Activated naive CD8-positive, alpha-beta T cell treated with anti-CD3 and anti-CD28 coated beads, Interleukin-2, amount 50 U/mL, for 24 hours (primary cell): ENCODE measurements at regions not wholly inside any gene's neighbourhood (a gene's known extent, or its start where the extent isn't known, plus 50 kb on each side); places are given as distances from the start of the nearest gene placed in this dataset.
"Not testable (repeated sequence)": the region's sequence is repeated elsewhere in the genome, so short reads cannot be mapped to it uniquely, and the experiment has no call there.

Source experiments
- ATAC-seq: fragments of 150-1000 bp; cut with Tn5 transposase; one replicate; pipeline ENCODE4 v1.10.0; 2021
- DNase-seq: peaks from one replicate; pipeline ENCODE4 v3.0.0; 2021
- H3K27ac Mint-ChIP-seq: one replicate; pipeline ENCODE4 v1.8.0; 2021; ENCODE audit warnings: mild to moderate bottlenecking, mixed read lengths
- H3K27me3 Mint-ChIP-seq: one replicate; pipeline ENCODE4 v1.8.0; 2021; ENCODE audit warnings: mixed read lengths
- H3K36me3 Mint-ChIP-seq: one replicate; pipeline ENCODE4 v1.8.0; 2021; ENCODE audit warnings: low read depth, mixed read lengths
- H3K4me1 Mint-ChIP-seq: one replicate; pipeline ENCODE4 v1.8.0; 2021; ENCODE audit warnings: mixed read lengths
- H3K4me3 Mint-ChIP-seq: one replicate; pipeline ENCODE4 v1.8.0; 2021; ENCODE audit warnings: mild to moderate bottlenecking, moderate library complexity, mixed read lengths
- H3K9me3 Mint-ChIP-seq: one replicate; pipeline ENCODE4 v1.8.0; 2021; ENCODE audit warnings: mixed read lengths

GRCh38 chr13:56718791-56719190 lies 421.9 kb upstream of the PRR20A start:
- Mint-ChIP-seq H3K9me3 (peaks cover 35% of the 10 kb centered on the region), H3K36me3 (no peaks in the 10 kb centered on the region), H3K4me3 (no peak overlapping the region), H3K27ac (no peak overlapping the region), H3K4me1 (no peaks in the 10 kb centered on the region), H3K27me3 (no peaks in the 10 kb centered on the region)
- no peak for DNase-seq
- ATAC-seq: no peak

GRCh38 chr13:56720841-56721240 lies 419.9 kb upstream of the PRR20A start:
- no peak for ATAC-seq

GRCh38 chr13:56735537-56735942 lies 405.2 kb upstream of the PRR20A start:
- Mint-ChIP-seq H3K4me1 (no peaks in the 10 kb centered on the region), H3K27me3 (no peaks in the 10 kb centered on the region)
- ATAC-seq: no peak

More at GRCh38 chr13:56720841-56721240, 419.9 kb upstream of the PRR20A start:
- no peaks in the 10 kb centered on the region for H3K4me1 Mint-ChIP-seq
- H3K4me3 Mint-ChIP-seq: no peak overlapping the region
- peaks cover 39% of the 10 kb centered on the region for H3K9me3 Mint-ChIP-seq
- no peak overlapping the region for H3K27ac Mint-ChIP-seq
- H3K27me3 Mint-ChIP-seq: no peaks in the 10 kb centered on the region
- DNase-seq: no peak
- H3K36me3 Mint-ChIP-seq: no peaks in the 10 kb centered on the region

GRCh38 chr13:56736966-56737365 lies 403.8 kb upstream of the PRR20A start:
- Mint-ChIP-seq H3K9me3 (peaks cover 12% of the 10 kb centered on the region), H3K4me1 (no peaks in the 10 kb centered on the region), H3K36me3 (no peaks in the 10 kb centered on the region), H3K27ac (no peak overlapping the region), H3K4me3 (no peak overlapping the region), H3K27me3 (no peaks in the 10 kb centered on the region)
- no peak for ATAC-seq
- DNase-seq: no peak

More at GRCh38 chr13:56735537-56735942, 405.2 kb upstream of the PRR20A start:
- Mint-ChIP-seq H3K36me3 (no peaks in the 10 kb centered on the region), H3K4me3 (no peak overlapping the region), H3K27ac (no peak overlapping the region), H3K9me3 (peaks cover 12% of the 10 kb centered on the region)
- DNase-seq: no peak

- Mint-ChIP-seq H3K4me3 (no peak overlapping the region), H3K4me1 (no peaks in the 10 kb centered on the region), H3K27me3 (no peaks in the 10 kb centered on the region), H3K27ac (no peak overlapping the region), H3K36me3 (no peaks in the 10 kb centered on the region), H3K9me3 (peaks cover 13% of the 10 kb centered on the region)
- ATAC-seq: no peak
- DNase-seq: no peak
Observed at GRCh38 chr13:56752636-56753035, 388.1 kb upstream of the PRR20A start.

GRCh38 chr13:56755181-56755935 lies 385.4 kb upstream of the PRR20A start:
- H3K9me3 Mint-ChIP-seq: peaks cover 14% of the 10 kb centered on the region
- no peaks in the 10 kb centered on the region for H3K36me3 Mint-ChIP-seq
- H3K4me1 Mint-ChIP-seq: no peaks in the 10 kb centered on the region
- no peak overlapping the region for H3K4me3 Mint-ChIP-seq
- no peak overlapping the region for H3K27ac Mint-ChIP-seq
- no peak for DNase-seq
- no peak for ATAC-seq
- H3K27me3 Mint-ChIP-seq: no peaks in the 10 kb centered on the region

GRCh38 chr13:56763333-56763732 lies 377.4 kb upstream of the PRR20A start:
- peaks cover 45% of the 10 kb centered on the region for H3K9me3 Mint-ChIP-seq
- H3K4me1 Mint-ChIP-seq, DNase-seq, ATAC-seq, H3K27ac Mint-ChIP-seq, H3K36me3 Mint-ChIP-seq, H3K27me3 Mint-ChIP-seq, H3K4me3 Mint-ChIP-seq: not testable (repeated sequence)

GRCh38 chr13:56773148-56773547 lies 367.6 kb upstream of the PRR20A start:
- H3K36me3 Mint-ChIP-seq: no peaks in the 10 kb centered on the region
- DNase-seq (no peak), ATAC-seq (no peak)
- H3K4me1 Mint-ChIP-seq: no peaks in the 10 kb centered on the region
- H3K27ac Mint-ChIP-seq: no peak overlapping the region
- peaks cover 15% of the 10 kb centered on the region for H3K9me3 Mint-ChIP-seq
- H3K4me3 Mint-ChIP-seq: no peak overlapping the region
- no peaks in the 10 kb centered on the region for H3K27me3 Mint-ChIP-seq

GRCh38 chr13:56789527-56789926 lies 351.2 kb upstream of the PRR20A start:
- no peaks in the 10 kb centered on the region for H3K36me3 Mint-ChIP-seq
- no peak overlapping the region for H3K27ac Mint-ChIP-seq
- peaks cover 9% of the 10 kb centered on the region for H3K9me3 Mint-ChIP-seq
- no peaks in the 10 kb centered on the region for H3K4me1 Mint-ChIP-seq
- no peak overlapping the region for H3K4me3 Mint-ChIP-seq
- no peak for DNase-seq
- H3K27me3 Mint-ChIP-seq: no peaks in the 10 kb centered on the region
- ATAC-seq: no peak

- Mint-ChIP-seq H3K9me3 (peaks cover 12% of the 10 kb centered on the region), H3K4me3 (no peak overlapping the region), H3K4me1 (no peaks in the 10 kb centered on the region), H3K27me3 (no peaks in the 10 kb centered on the region), H3K27ac (no peak overlapping the region), H3K36me3 (no peaks in the 10 kb centered on the region)
- ATAC-seq (no peak), DNase-seq (no peak)
Observed at GRCh38 chr13:56837161-56837560, 303.6 kb upstream of the PRR20A start.

GRCh38 chr13:56850852-56851251 lies 289.9 kb upstream of the PRR20A start:
- Mint-ChIP-seq H3K4me1 (no peaks in the 10 kb centered on the region), H3K4me3 (no peak overlapping the region), H3K27ac (no peak overlapping the region), H3K9me3 (peaks cover 13% of the 10 kb centered on the region), H3K36me3 (no peaks in the 10 kb centered on the region), H3K27me3 (no peaks in the 10 kb centered on the region)
- no peak for ATAC-seq
- no peak for DNase-seq

GRCh38 chr13:56861476-56861875 lies 279.2 kb upstream of the PRR20A start:
- no peak for DNase-seq
- H3K27me3 Mint-ChIP-seq: no peaks in the 10 kb centered on the region
- peaks cover 16% of the 10 kb centered on the region for H3K9me3 Mint-ChIP-seq
- H3K4me3 Mint-ChIP-seq: no peak overlapping the region
- no peak for ATAC-seq
- no peak overlapping the region for H3K27ac Mint-ChIP-seq
- H3K4me1 Mint-ChIP-seq: no peaks in the 10 kb centered on the region
- no peaks in the 10 kb centered on the region for H3K36me3 Mint-ChIP-seq

- DNase-seq (no peak), ATAC-seq (no peak)
- H3K4me1 Mint-ChIP-seq: no peaks in the 10 kb centered on the region
- peaks cover 16% of the 10 kb centered on the region for H3K9me3 Mint-ChIP-seq
- H3K36me3 Mint-ChIP-seq: no peaks in the 10 kb centered on the region
- H3K4me3 Mint-ChIP-seq: no peak overlapping the region
- H3K27ac Mint-ChIP-seq: no peak overlapping the region
- H3K27me3 Mint-ChIP-seq: no peaks in the 10 kb centered on the region
Observed at GRCh38 chr13:56864451-56864850, 276.3 kb upstream of the PRR20A start.

GRCh38 chr13:56865416-56865815 lies 275.3 kb upstream of the PRR20A start:
- H3K4me3 Mint-ChIP-seq: no peak overlapping the region
- no peak for ATAC-seq
- H3K4me1 Mint-ChIP-seq: no peaks in the 10 kb centered on the region
- no peaks in the 10 kb centered on the region for H3K36me3 Mint-ChIP-seq
- no peak for DNase-seq
- H3K27ac Mint-ChIP-seq: no peak overlapping the region
- no peaks in the 10 kb centered on the region for H3K27me3 Mint-ChIP-seq
- H3K9me3 Mint-ChIP-seq: peaks cover 16% of the 10 kb centered on the region

GRCh38 chr13:56869671-56870070 lies 271.0 kb upstream of the PRR20A start:
- H3K27ac Mint-ChIP-seq: no peak overlapping the region
- no peak overlapping the region for H3K4me3 Mint-ChIP-seq
- no peak for ATAC-seq

GRCh38 chr13:56886398-56886797 lies 254.3 kb upstream of the PRR20A start:
- Mint-ChIP-seq H3K27ac (no peak overlapping the region), H3K9me3 (peaks cover 17% of the 10 kb centered on the region), H3K4me1 (no peaks in the 10 kb centered on the region), H3K27me3 (no peaks in the 10 kb centered on the region), H3K4me3 (no peak overlapping the region), H3K36me3 (no peaks in the 10 kb centered on the region)
- DNase-seq (no peak), ATAC-seq (no peak)

More at GRCh38 chr13:56869671-56870070, 271.0 kb upstream of the PRR20A start:
- no peaks in the 10 kb centered on the region for H3K36me3 Mint-ChIP-seq
- peaks cover 10% of the 10 kb centered on the region for H3K9me3 Mint-ChIP-seq
- no peaks in the 10 kb centered on the region for H3K4me1 Mint-ChIP-seq
- DNase-seq: no peak
- no peaks in the 10 kb centered on the region for H3K27me3 Mint-ChIP-seq
